Tibial nerve (tissue), 4 donors: ENCODE measurements at regions not wholly inside any gene's neighbourhood (a gene's known extent, or its start where the extent isn't known, plus 50 kb on each side); places are given as distances from the start of the nearest gene placed in this dataset.

Experiments used
- CTCF ChIP-seq, 5 experiments: fragments of 200-600 bp in 3 of 5; fragments of 450-650 bp in 2 of 5; sonication (generic) in 3 of 5; IDR thresholded peaks; one replicate each; pipeline ENCODE4 v1.5.1; 2016 to 2019; ENCODE audit warnings: antibody characterized with exemption in 5 of 5, mild to moderate bottlenecking in 3 of 5, moderate library complexity in 2 of 5
- EP300 ChIP-seq, 2 donors: sonication (generic); formaldehyde crosslinking; IDR thresholded peaks; one replicate each; pipeline ENCODE4 v1.6.1; 2017; ENCODE audit warnings: antibody characterized with exemption in 2 of 2, mild to moderate bottlenecking in 1 of 2
- POLR2A ChIP-seq, 2 donors: fragments of 450-650 bp; IDR thresholded peaks; one replicate each; pipeline ENCODE4 v1.6.1; 2017; ENCODE audit warnings: antibody characterized with exemption in 2 of 2, mild to moderate bottlenecking in 2 of 2, moderate library complexity in 2 of 2

GRCh38 chr17:63022567-63022966, 56.5 kb downstream of the TANC2 start:
- TF ChIP-seq CTCF (IDR thresholded peaks at IDR 0.05) (no peak), POLR2A (IDR thresholded peaks at IDR 0.05) (no peak), EP300 (IDR thresholded peaks at IDR 0.05) (no peak)
